ENCODE measurements at regions not wholly inside any gene's neighbourhood (a gene's known extent, or its start where the extent isn't known, plus 50 kb on each side); places are given as distances from the start of the nearest gene placed in this dataset.

DNA sequence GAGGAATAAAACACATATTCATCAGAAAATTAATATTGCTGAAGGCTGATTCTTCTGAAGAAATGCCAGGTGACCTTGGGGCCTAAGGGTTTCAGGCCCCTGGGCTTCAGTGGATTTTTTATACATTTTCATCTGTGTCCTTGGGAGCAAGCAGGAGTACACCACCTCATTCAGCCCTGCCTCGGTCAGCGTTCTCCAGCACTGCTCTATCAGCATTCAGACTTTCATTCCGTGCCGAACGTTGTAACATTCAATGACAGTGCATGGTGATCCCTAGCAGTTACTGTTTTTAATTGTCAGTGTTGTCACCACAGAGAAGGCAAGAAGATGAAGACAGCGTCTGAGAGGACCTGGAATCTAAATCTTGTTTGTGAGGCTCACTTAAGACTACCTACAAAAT lies 490.4 kb downstream of the DNAH5 start:
- H3K27ac ChIP-seq = no peak overlapping the region
- H3K9me3 ChIP-seq = no peaks in the 10 kb centered on the region
- no peak overlapping the region for H3K4me3 ChIP-seq
- WGBS, 5 donors = 85 to 89% (median 87%) methylated on average over 6 of the region's 6 CpGs
- intact Hi-C loops (cut with DNase I; ENCODE audit: low total_unique reads) = no loop called here
- DNase-seq = no peak
- TF ChIP-seq, protein P1, sequence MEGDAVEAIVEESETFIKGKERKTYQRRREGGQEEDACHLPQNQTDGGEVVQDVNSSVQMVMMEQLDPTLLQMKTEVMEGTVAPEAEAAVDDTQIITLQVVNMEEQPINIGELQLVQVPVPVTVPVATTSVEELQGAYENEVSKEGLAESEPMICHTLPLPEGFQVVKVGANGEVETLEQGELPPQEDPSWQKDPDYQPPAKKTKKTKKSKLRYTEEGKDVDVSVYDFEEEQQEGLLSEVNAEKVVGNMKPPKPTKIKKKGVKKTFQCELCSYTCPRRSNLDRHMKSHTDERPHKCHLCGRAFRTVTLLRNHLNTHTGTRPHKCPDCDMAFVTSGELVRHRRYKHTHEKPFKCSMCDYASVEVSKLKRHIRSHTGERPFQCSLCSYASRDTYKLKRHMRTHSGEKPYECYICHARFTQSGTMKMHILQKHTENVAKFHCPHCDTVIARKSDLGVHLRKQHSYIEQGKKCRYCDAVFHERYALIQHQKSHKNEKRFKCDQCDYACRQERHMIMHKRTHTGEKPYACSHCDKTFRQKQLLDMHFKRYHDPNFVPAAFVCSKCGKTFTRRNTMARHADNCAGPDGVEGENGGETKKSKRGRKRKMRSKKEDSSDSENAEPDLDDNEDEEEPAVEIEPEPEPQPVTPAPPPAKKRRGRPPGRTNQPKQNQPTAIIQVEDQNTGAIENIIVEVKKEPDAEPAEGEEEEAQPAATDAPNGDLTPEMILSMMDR (IDR thresholded peaks at IDR 0.05 in 8 of 11, conservative IDR thresholded peaks at IDR 0.05 in 3 of 11) = no peak
- no peak for TF ChIP-seq POLR2A (IDR thresholded peaks at IDR 0.05)
- TF ChIP-seq POLR2AphosphoS5 (IDR thresholded peaks at IDR 0.05) = no peak
- no peaks in the 10 kb centered on the region for H3K27me3 ChIP-seq (replicated peaks in 1 of 7)
- no peaks in the 10 kb centered on the region for H3K4me1 ChIP-seq
- no peaks in the 10 kb centered on the region for H3K36me3 ChIP-seq

DNA sequence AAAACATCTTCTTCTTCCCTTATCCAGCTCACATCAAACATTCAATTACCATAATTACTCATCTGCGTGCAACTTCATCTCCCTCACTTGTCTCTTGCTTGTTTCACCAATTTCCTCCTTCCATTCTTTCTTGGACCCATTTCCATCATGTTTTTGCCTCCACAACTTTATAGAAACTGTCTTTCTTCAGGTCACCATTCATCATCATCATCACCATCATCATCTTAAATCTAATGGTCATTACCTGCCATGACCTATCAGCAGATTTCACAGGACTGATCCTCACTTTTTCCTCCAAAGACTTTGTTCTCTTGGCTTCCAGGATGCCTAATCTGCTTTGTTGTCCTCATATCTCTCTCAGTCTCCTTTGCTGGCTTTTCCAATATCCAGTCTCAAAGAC lies 495.6 kb downstream of the DNAH5 start:
- Histone ChIP-seq H3K27ac (no peak overlapping the region), H3K36me3 (no peaks in the 10 kb centered on the region), H3K4me3 (no peak overlapping the region), H3K27me3 (replicated peaks in 1 of 7) (no peaks in the 10 kb centered on the region), H3K4me1 (no peaks in the 10 kb centered on the region), H3K9me3 (peaks cover 0 to 5% (median 0%) of the 10 kb centered on the region in 8 donors)
- 79 to 89% (median 81%) methylated on average over 1 of the region's 1 CpG for WGBS, 5 donors
- intact Hi-C loops (cut with DNase I; ENCODE audit: low total_unique reads) = no loop called here
- DNase-seq = no peak
- TF ChIP-seq POLR2AphosphoS5 (IDR thresholded peaks at IDR 0.05) (no peak), POLR2A (IDR thresholded peaks at IDR 0.05) (no peak)
- TF ChIP-seq, protein P1 (IDR thresholded peaks at IDR 0.05 in 8 of 11, conservative IDR thresholded peaks at IDR 0.05 in 3 of 11) = no peak

DNA sequence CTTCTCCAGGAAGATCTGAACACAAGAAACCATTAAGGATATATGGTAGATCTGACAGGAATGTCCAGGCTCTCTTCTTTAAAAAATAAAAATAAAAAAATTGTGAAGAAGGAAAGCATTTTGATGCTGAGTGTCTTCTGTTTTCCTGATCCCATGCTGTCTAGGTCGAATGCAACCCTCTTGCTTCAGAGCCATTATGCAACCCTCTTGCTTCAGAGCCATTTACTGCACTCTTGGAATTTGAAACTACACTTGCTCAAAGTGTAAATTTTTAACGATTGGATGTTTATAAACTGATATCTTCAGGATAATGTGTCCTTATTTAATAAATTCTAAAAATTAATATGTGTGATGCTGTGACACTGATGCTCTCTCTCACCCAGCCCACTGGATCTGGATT lies 505.1 kb downstream of the DNAH5 start:
- intact Hi-C loops (cut with DNase I; ENCODE audit: low total_unique reads) = no loop called here
- TF ChIP-seq POLR2AphosphoS5 (IDR thresholded peaks at IDR 0.05) = no peak
- TF ChIP-seq POLR2A (IDR thresholded peaks at IDR 0.05) = no peak
- TF ChIP-seq, protein P1 (IDR thresholded peaks at IDR 0.05 in 8 of 11, conservative IDR thresholded peaks at IDR 0.05 in 3 of 11) = no peak

DNA sequence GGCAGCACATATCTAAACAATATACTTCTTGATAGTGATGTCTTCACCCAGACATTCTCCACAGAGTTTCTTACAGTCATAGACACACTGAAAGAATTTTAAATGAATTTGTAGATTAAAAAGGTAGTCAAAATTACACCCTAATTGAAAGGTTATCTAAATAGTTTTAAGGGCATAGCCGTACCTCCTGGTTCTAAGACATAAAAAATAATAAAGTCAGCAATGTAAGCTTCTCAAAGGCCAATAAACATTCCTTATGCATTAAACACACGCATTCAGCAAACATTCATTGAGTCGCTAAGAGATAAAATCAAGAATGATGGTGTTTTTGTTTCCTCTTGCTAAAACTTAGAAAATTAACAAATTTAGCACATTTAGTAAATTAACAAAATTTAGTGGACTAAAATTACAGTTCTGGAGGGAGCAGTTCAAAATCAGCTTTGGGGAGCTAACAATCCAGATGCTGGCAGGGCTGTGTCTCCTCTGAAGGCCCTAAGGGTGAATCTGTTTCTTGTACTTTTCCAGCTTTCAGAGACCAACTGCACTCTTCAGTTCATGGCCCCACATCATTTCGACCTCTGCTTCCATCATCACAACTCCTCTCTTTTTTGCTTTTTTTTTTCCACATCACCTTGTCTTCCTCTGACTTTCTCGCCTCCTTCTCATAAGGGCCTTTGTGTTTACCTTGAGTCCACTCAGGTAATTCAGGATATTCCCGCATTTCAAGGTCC lies 516.5 kb downstream of the DNAH5 start:
- TF ChIP-seq, protein P1 (IDR thresholded peaks at IDR 0.05 in 8 of 11, conservative IDR thresholded peaks at IDR 0.05 in 3 of 11) = no peak
- TF ChIP-seq POLR2A (IDR thresholded peaks at IDR 0.05) = no peak
- TF ChIP-seq POLR2AphosphoS5 (IDR thresholded peaks at IDR 0.05) = no peak
- Histone ChIP-seq H3K27me3 (replicated peaks in 1 of 7) (no peaks in the 10 kb centered on the region), H3K4me3 (no peak overlapping the region), H3K4me1 (no peaks in the 10 kb centered on the region), H3K9me3 (peaks cover 0 to 14% (median 0%) of the 10 kb centered on the region in 8 donors), H3K27ac (no peak overlapping the region), H3K36me3 (no peaks in the 10 kb centered on the region)
- intact Hi-C loops (cut with DNase I; ENCODE audit: low total_unique reads) = no loop called here
- WGBS, 5 donors = 76 to 87% (median 81%) methylated on average over 6 of the region's 6 CpGs
- no peak for DNase-seq

More for the DNA sequence above, 505.1 kb downstream of the DNAH5 start:
- DNase-seq = no peak
- no peaks in the 10 kb centered on the region for H3K36me3 ChIP-seq
- no peaks in the 10 kb centered on the region for H3K4me1 ChIP-seq
- H3K4me3 ChIP-seq = no peak overlapping the region
- no peak overlapping the region for H3K27ac ChIP-seq
- no peaks in the 10 kb centered on the region for H3K27me3 ChIP-seq (replicated peaks in 1 of 7)
- H3K9me3 ChIP-seq = peaks cover 0 to 9% (median 0%) of the 10 kb centered on the region in 8 donors
- WGBS, 5 donors = 42 to 59% (median 50%) methylated on average over 2 of the region's 2 CpGs
